HG03457 (cell line): ENCODE measurements at regions not wholly inside any gene's neighbourhood (a gene's known extent, or its start where the extent isn't known, plus 50 kb on each side); places are given as distances from the start of the nearest gene placed in this dataset.

Experiments used
- ATAC-seq: cut with Tn5 transposase; IDR thresholded peaks from one replicate; pipeline ENCODE4 v1.9.1; 2021; ENCODE audit warnings: moderate number of reproducible peaks; ENCODE audit not compliant: unreplicated experiment

DNA sequence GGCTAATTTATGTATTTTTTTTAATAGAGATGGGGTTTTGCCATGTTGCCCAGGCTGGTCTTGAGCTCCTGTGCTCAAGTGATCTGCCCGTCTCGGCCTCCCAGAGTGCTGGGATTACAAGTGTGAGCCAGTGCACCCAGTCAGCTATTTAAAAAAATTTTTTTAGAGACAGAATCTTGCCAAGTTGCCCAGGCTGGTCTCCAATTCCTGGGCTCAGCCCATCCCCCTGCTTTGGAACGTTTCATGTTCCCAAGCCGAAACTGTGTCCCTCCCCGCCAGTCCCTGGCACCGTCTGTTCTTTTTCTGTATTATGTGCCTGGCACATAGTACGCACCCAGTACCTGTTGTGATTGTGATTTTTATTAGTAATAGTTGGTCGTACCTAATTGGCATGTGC lies 63.1 kb upstream of the MGAT5 start:
- no peak for ATAC-seq

DNA sequence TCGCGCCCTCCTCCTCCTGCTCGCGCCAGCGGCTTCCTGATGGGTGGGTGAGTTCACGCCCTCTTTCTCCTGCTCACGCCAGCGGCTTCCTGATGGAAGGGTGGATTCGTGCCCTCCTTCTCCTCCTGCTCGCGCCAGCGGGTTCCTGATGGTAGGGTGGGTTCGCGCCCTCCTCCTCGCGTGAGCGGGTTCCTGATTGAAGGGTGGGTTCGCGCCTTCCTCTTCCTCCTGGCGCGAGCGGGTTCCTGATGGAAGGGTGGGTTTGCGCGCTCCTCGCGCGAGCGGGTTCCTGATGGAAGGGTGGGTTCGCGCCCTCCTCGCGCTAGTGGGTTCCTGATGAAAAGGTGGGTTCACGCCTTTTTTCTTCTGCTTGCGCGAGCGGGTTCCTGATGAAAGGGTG lies 62.0 kb upstream of the MGAT5 start:
- no peak for ATAC-seq

DNA sequence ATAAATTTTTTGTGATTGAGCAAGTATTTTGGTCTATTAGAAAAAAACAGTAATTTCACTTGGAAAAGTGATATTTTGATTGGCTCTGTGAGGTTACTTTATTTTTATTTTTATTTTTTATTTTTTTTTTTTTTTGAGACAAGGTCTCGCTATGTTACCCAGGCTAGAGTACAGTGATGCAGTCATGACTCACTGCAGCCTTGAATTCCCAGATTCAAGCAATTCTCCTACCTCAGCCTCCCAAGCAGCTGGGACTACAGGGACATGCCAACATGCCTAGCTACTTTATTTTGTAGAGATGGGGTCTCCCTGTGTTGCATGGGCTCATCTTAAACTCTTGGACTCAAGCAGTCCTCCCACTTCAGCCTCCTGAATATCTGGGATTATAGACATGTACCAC lies 60.9 kb upstream of the MGAT5 start:
- no peak for ATAC-seq

DNA sequence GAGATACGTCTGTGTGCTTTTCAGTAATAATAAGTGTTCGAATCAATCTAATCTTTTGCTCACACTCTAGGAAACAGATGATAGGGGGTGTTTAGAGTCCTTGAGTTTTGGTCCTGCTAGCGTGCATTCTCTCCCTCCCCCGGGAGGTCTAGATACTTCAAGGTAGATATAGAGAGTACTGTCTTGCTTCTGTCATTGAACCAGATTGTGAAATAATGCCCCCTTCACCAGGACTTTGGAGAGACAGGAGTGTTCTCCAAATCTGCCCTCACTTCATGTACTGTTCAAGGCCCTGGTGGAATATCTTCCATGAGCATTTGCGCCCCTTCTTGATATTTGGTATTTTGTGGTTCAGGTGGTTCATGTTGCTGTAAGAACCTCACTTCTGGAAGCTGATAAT lies 59.4 kb upstream of the MGAT5 start:
- ATAC-seq = no peak

DNA sequence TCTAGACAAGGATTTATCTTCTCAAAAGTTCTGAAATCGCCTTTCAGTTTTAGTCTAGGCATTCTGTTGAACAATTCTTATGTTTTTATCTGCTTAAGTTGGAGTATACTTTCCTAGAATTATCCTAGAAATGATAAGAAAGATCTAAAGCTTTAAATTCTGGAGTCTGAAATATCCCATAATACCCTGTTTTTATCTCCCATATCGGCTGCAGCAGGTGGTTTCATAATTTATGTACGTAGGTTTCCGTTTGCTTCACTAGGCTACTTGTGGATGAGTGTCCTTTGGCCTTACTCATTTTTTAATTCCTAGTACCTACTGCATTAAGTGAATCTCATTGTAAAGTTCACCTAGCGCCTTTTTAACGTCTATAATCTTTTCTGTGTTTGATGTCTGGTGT lies 58.5 kb upstream of the MGAT5 start:
- no peak for ATAC-seq

DNA sequence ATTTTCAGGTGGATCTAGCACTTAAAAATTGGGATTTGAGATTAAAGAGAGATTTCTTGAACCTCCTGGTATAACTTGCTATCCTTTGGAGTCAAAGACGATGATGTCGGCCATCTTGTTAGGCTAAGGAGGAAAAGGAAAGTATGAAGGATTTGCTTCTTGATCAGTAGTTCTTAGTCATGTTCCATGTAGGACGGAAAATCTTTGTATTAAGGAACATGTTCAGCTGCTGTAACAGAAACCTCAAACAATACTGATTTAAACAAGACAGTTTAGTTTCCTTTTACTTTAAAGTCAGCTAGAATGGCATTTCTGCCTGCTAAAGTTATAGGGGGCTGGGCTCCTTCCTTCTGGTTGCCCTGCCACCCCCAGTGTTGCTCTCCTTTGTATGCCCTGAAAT lies 56.4 kb upstream of the MGAT5 start:
- no peak for ATAC-seq

DNA sequence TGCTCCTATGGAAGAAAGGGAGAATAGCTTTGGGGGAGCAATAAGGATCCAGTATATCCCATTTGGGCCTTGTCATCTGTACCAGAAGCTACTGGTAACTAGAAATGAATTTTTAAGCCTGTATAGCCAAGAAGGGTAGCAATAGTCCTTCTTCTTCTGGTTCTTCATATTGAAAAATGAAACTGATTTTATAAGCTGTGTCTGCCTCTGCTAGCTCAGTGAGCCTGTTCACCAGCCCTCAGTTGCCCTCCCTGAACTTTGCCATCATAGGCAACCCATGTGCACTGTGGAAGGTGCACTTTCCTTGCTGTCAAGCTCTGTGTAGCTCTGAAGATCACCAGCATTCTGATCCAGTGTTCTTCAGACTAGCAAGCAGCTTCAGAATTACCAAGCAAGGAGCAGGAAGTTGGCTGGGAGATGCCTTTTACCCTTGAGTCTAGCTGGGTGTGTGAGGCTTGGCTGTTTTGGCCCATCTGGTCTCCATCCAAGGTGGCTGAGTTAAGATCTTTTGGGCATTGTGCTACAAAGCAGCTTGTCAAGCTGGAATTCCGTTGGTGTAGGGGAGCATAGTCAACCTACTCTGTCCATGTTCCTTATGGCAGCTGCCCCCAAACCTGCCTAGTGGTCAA lies 55.8 kb upstream of the MGAT5 start:
- ATAC-seq = no peak

DNA sequence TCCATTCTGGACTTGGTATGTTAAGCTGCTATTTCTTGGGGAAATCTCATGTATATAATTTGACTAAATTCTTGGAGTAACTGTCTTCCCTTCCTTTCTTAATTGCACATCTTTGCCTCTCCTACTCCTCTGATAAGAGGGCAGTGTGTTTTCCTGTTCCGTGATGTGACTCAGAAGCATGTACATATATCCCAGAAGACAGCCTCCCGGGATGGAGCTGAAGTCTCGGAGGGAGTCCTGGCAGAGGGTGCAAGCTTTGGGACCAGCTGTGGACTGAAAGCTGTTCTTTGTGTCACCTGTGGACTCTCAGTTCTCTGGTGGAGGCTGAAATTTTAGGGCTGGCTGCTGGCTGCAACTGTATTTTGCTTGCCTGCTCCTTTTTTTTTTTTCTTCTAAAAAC lies 54.7 kb upstream of the MGAT5 start:
- no peak for ATAC-seq

DNA sequence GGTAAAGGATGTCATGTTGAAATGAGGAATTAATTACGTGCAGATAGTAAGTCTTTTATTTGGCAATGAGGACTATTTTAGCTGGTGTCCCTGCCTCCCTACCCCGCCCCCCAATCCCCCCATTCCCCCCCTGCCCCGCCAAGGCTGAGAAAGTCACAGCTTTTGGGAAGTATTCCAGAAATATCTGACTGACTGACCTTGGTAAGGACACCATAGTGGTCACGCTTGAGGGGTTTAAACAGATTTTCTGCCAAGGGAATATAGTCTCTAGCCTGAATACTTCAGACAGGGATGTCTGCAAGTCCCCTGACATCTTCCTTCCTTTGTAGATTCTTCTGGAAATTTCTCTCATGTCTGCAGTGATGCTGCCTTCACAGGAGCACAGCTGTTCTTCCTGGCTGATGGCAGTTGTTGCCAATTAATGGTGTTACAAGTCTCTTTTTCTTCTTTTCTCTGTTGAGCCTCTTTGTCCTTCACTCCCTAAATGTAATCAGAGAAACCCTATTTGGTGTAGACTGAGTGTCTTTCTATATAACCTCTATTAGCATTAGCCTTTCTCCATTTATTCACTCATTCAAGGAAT lies 53.7 kb upstream of the MGAT5 start:
- ATAC-seq = no peak

DNA sequence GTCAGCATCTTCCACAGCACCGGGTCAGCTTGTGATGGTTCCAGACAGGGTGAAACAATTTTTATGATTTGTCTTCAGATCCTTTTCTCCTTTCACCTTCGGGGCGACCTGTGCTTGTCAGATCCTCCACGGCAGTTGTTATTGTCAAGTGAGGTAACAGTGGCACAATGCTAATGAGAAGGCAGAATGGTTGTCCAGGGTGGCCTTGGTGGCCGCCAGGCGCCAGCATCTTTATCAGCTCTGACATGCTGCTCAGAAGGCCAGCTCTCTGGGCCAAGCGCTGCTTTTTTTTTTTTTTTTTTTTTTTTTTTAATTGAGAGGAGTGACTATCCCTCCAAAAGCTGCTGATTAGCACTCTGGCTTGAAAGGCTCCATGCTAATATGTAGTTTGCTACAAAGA lies 52.3 kb upstream of the MGAT5 start:
- ATAC-seq = no peak

DNA sequence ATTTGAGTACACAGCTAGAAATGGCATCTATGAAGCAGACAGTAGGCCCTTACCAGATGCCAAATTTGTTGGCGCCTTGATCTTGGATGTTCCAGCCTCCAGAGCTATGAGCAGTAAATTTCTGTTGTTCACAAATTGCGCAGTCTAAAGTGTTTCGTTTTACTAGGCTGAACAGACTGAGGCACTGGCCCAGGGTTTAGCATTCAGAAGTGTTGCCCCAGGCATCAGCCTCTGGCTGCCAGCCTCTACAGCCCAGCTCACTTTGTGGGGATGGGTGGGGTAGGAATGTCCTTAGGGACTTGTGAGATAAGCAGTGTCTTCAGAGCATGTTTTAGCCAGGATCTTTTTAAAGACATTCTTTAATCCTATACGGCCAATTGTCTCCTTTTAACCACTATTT lies 51.5 kb upstream of the MGAT5 start:
- ATAC-seq = no peak

DNA sequence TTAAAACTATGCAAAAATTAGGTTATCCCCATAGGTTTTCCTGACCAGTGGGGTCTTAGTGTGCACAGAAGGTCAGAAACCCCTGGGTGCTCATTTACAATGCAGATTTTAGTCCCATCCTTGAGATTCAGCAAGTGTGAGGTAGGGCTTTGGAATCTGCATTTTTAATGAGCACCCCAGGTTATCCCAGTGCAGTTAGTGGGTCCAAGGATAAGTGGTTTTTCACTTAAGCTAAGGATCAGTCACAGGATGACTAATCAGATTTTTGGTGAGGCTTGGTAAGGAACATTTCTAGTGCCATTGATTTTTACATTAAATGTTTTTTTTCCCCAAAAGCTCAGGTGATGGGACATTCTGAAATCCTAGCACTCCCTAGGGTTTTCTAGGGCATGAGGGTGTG lies 50.7 kb upstream of the MGAT5 start:
- ATAC-seq = no peak
